Small intestine (tissue), 7 donors: ENCODE measurements at regions not wholly inside any gene's neighbourhood (a gene's known extent, or its start where the extent isn't known, plus 50 kb on each side); places are given as distances from the start of the nearest gene placed in this dataset.
"Not testable (repeated sequence)": the region's sequence is repeated elsewhere in the genome, so short reads cannot be mapped to it uniquely, and the experiment has no call there.

Source experiments
- DNase-seq, 2 donors: peaks; one replicate each; pipeline versions ENCODE4 v3.0.0 to v3.0.0-alpha.2; 2013
- FAIRE-seq: peaks from 2 replicates; lab custom pipeline; 2012; peaks lifted over from hg19 to GRCh38; lab: Jason Lieb, UNC
- H3K27ac ChIP-seq, 3 donors: one replicate each; pipeline ENCODE4 v1.5.1; 2013; ENCODE audit warnings: low read length in 2 of 3, mild to moderate bottlenecking in 2 of 3, control low read depth in 1 of 3, inconsistent platforms in 1 of 3, low read depth in 1 of 3, moderate library complexity in 1 of 3
- H3K27me3 ChIP-seq, 3 donors: one replicate each; pipeline ENCODE4 v1.6.1; 2013; ENCODE audit warnings: low read length in 3 of 3, inconsistent platforms in 1 of 3; ENCODE audit not compliant: control insufficient read depth in 3 of 3, insufficient read depth in 3 of 3
- H3K36me3 ChIP-seq, 3 donors: one replicate each; pipeline ENCODE4 v1.6.1; 2013; ENCODE audit warnings: low read length in 3 of 3, inconsistent platforms in 1 of 3, low read depth in 1 of 3, mild to moderate bottlenecking in 1 of 3, moderate library complexity in 1 of 3; ENCODE audit not compliant: control insufficient read depth in 3 of 3, insufficient read depth in 2 of 3
- H3K4me1 ChIP-seq, 3 donors: one replicate each; pipeline ENCODE4 v1.6.1; 2013; ENCODE audit warnings: low read length in 2 of 3, inconsistent platforms in 1 of 3, low read depth in 1 of 3, mild to moderate bottlenecking in 1 of 3, moderate library complexity in 1 of 3; ENCODE audit not compliant: control insufficient read depth in 3 of 3, insufficient read depth in 2 of 3
- H3K4me3 ChIP-seq, 3 donors: one replicate each; pipeline ENCODE4 v1.5.1; 2013; ENCODE audit warnings: low read length in 3 of 3, control low read depth in 1 of 3, inconsistent platforms in 1 of 3, low read depth in 1 of 3, mild to moderate bottlenecking in 1 of 3, moderate library complexity in 1 of 3
- H3K9me3 ChIP-seq, 2 donors: one replicate each; pipeline ENCODE4 v1.6.1; 2013; ENCODE audit warnings: low read depth in 1 of 2, low read length in 1 of 2; ENCODE audit not compliant: control insufficient read depth in 2 of 2, insufficient read depth in 1 of 2
- WGBS, 3 donors: extraction: QIAGEN DNeasy Blood & Tissue Kit; methylation state at CpG; one replicate each; pipeline ENCODE4 v1.1.7; 2013; 5-methylcytosine and 5-hydroxymethylcytosine counted together
- donor health status: healthy with polysubstance abuse.
- donor health status: control.
- donor health status: control.
- donor health status: Bipolar disorder and iron deficiency.
- donor health status: healthy.

- H3K9me3 ChIP-seq, H3K4me1 ChIP-seq, H3K36me3 ChIP-seq, DNase-seq, H3K27ac ChIP-seq, H3K27me3 ChIP-seq, H3K4me3 ChIP-seq, FAIRE-seq: not testable (repeated sequence)
- 79 to 87% (median 83%) methylated on average over 2 of the region's 2 CpGs for WGBS, 3 donors
These were observed 1201.5 kb downstream of the FLRT2 start for GRCh38 chr14:86731427-86731826.

- H3K27me3 ChIP-seq = no peaks in the 10 kb centered on the region
- H3K4me1 ChIP-seq = no peaks in the 10 kb centered on the region
- FAIRE-seq (no peak), DNase-seq (no peak)
- H3K36me3 ChIP-seq = no peaks in the 10 kb centered on the region
- no peaks in the 10 kb centered on the region for H3K9me3 ChIP-seq
- no peak overlapping the region for H3K27ac ChIP-seq
- no peak overlapping the region for H3K4me3 ChIP-seq
These were observed 1193.3 kb downstream of the FLRT2 start for GRCh38 chr14:86723254-86723624.

GRCh38 chr14:86722612-86723253, 1192.8 kb downstream of the FLRT2 start:
- Histone ChIP-seq H3K9me3 (no peaks in the 10 kb centered on the region), H3K36me3 (no peaks in the 10 kb centered on the region), H3K27me3 (no peaks in the 10 kb centered on the region), H3K4me3 (no peak overlapping the region), H3K27ac (no peak overlapping the region), H3K4me1 (no peaks in the 10 kb centered on the region)
- 73 to 85% (median 75%) methylated on average over 2 of the region's 2 CpGs for WGBS, 3 donors
- FAIRE-seq (no peak), DNase-seq (no peak)

- no peak overlapping the region for H3K27ac ChIP-seq
- no peaks in the 10 kb centered on the region for H3K27me3 ChIP-seq
- no peak for FAIRE-seq
- no peaks in the 10 kb centered on the region for H3K36me3 ChIP-seq
- H3K4me1 ChIP-seq = no peaks in the 10 kb centered on the region
- no peak overlapping the region for H3K4me3 ChIP-seq
- no peak for DNase-seq
- no peaks in the 10 kb centered on the region for H3K9me3 ChIP-seq
These were observed 1184.6 kb downstream of the FLRT2 start for GRCh38 chr14:86714575-86714974.

- Histone ChIP-seq H3K36me3 (no peaks in the 10 kb centered on the region), H3K4me3 (no peak overlapping the region), H3K27ac (no peak overlapping the region), H3K27me3 (no peaks in the 10 kb centered on the region), H3K9me3 (no peaks in the 10 kb centered on the region), H3K4me1 (no peaks in the 10 kb centered on the region)
- WGBS, 3 donors = 70 to 86% (median 74%) methylated on average over 2 of the region's 2 CpGs
- DNase-seq (no peak), FAIRE-seq (no peak)
These were observed 1184.2 kb downstream of the FLRT2 start for GRCh38 chr14:86714153-86714552.

GRCh38 chr14:86712727-86713126, 1182.8 kb downstream of the FLRT2 start:
- H3K9me3 ChIP-seq = no peaks in the 10 kb centered on the region
- H3K27ac ChIP-seq = no peak overlapping the region
- H3K36me3 ChIP-seq = no peaks in the 10 kb centered on the region
- 46 to 57% (median 51%) methylated on average over 4 of the region's 4 CpGs for WGBS, 3 donors
- DNase-seq (no peak), FAIRE-seq (no peak)
- no peak overlapping the region for H3K4me3 ChIP-seq
- no peaks in the 10 kb centered on the region for H3K4me1 ChIP-seq
- H3K27me3 ChIP-seq = no peaks in the 10 kb centered on the region

GRCh38 chr14:86712176-86712575, 1182.2 kb downstream of the FLRT2 start:
- whole genome bisulfite sequencing, 3 donors = 78 to 85% (median 78%) methylated on average over 1 of the region's 1 CpG
- no peak for DNase-seq
- FAIRE-seq = no peak

GRCh38 chr14:86708846-86709339, 1178.9 kb downstream of the FLRT2 start:
- H3K27ac ChIP-seq = no peak overlapping the region

More at GRCh38 chr14:86712176-86712575, 1182.2 kb downstream of the FLRT2 start:
- Histone ChIP-seq H3K4me3 (no peak overlapping the region), H3K9me3 (no peaks in the 10 kb centered on the region), H3K27me3 (no peaks in the 10 kb centered on the region), H3K36me3 (no peaks in the 10 kb centered on the region), H3K4me1 (no peaks in the 10 kb centered on the region), H3K27ac (no peak overlapping the region)

GRCh38 chr14:86707071-86707470, 1177.1 kb downstream of the FLRT2 start:
- Histone ChIP-seq H3K4me1 (no peaks in the 10 kb centered on the region), H3K27me3 (no peaks in the 10 kb centered on the region), H3K9me3 (no peaks in the 10 kb centered on the region), H3K27ac (no peak overlapping the region), H3K36me3 (no peaks in the 10 kb centered on the region), H3K4me3 (no peak overlapping the region)
- DNase-seq (no peak), FAIRE-seq (no peak)

More at GRCh38 chr14:86708846-86709339, 1178.9 kb downstream of the FLRT2 start:
- peak in 1 of 2 donors; percentile 50 for DNase-seq
- H3K4me1 ChIP-seq = no peaks in the 10 kb centered on the region
- no peaks in the 10 kb centered on the region for H3K27me3 ChIP-seq
- H3K9me3 ChIP-seq = no peaks in the 10 kb centered on the region
- no peak for FAIRE-seq
- H3K36me3 ChIP-seq = no peaks in the 10 kb centered on the region
- H3K4me3 ChIP-seq = no peak overlapping the region
